Keratinocyte (primary cell): ENCODE measurements at regions not wholly inside any gene's neighbourhood (a gene's known extent, or its start where the extent isn't known, plus 50 kb on each side); places are given as distances from the start of the nearest gene placed in this dataset.

Experiments
- EZH2 ChIP-seq: IDR thresholded peaks from one replicate; pipeline ENCODE4 v1.6.1; 2012; ENCODE audit warnings: inconsistent platforms, mild to moderate bottlenecking, low read length, moderate library complexity
- TF ChIP-seq, protein P1 (sequence below), 3 experiments: IDR thresholded peaks in 1 of 3; conservative IDR thresholded peaks in 1 of 3; optimal IDR thresholded peaks in 1 of 3; 2 replicates in 2 of 3; 3 replicates in 1 of 3; pipeline versions ENCODE3 to v1.5.1; 2011; ENCODE audit warnings: low read length in 3 of 3, mild to moderate bottlenecking in 3 of 3, moderate library complexity in 2 of 3, control low read depth in 1 of 3, inconsistent platforms in 1 of 3; ENCODE audit not compliant: insufficient read depth in 2 of 3; ENCODE audit errors: extremely low read depth in 1 of 3

GRCh38 chr1:217135569-217135915 lies 412.3 kb upstream of the ESRRG start:
- TF ChIP-seq, protein P1, sequence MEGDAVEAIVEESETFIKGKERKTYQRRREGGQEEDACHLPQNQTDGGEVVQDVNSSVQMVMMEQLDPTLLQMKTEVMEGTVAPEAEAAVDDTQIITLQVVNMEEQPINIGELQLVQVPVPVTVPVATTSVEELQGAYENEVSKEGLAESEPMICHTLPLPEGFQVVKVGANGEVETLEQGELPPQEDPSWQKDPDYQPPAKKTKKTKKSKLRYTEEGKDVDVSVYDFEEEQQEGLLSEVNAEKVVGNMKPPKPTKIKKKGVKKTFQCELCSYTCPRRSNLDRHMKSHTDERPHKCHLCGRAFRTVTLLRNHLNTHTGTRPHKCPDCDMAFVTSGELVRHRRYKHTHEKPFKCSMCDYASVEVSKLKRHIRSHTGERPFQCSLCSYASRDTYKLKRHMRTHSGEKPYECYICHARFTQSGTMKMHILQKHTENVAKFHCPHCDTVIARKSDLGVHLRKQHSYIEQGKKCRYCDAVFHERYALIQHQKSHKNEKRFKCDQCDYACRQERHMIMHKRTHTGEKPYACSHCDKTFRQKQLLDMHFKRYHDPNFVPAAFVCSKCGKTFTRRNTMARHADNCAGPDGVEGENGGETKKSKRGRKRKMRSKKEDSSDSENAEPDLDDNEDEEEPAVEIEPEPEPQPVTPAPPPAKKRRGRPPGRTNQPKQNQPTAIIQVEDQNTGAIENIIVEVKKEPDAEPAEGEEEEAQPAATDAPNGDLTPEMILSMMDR (optimal IDR thresholded peaks at IDR 0.05 in 1 of 3, IDR thresholded peaks at IDR 0.05 in 1 of 3, conservative IDR thresholded peaks at IDR 0.05 in 1 of 3; ENCODE audit: extremely low read depth in 1 of 3, insufficient read depth in 2 of 3, low read length in 3 of 3) = no peak
- no peak for TF ChIP-seq EZH2
